ENCODE measurements at regions not wholly inside any gene's neighbourhood (a gene's known extent, or its start where the extent isn't known, plus 50 kb on each side); places are given as distances from the start of the nearest gene placed in this dataset.

- H3K9ac ChIP-seq (ENCODE audit: low read length) = no peak overlapping the region
- no peaks in the 10 kb centered on the region for H3K36me3 ChIP-seq (ENCODE audit: low read depth, low read length)
- no peak for TF ChIP-seq EZH2phosphoT487 (IDR thresholded peaks at IDR 0.05; ENCODE audit: borderline replicate concordance, low read length)
- no peak for TF ChIP-seq EZH2 (IDR thresholded peaks at IDR 0.05; ENCODE audit: low read length, unreplicated experiment)
- H4K20me1 ChIP-seq (ENCODE audit: low read length) = no peaks in the 10 kb centered on the region
- no peaks in the 10 kb centered on the region for H3F3A ChIP-seq (ENCODE audit: low read length, unreplicated experiment)
- no peak overlapping the region for H3K27ac ChIP-seq (ENCODE audit: low read length)
- H3K4me2 ChIP-seq (ENCODE audit: low read length) = no peak overlapping the region
- no peaks in the 10 kb centered on the region for H3K9me2 ChIP-seq (replicated peaks; ENCODE audit: low read length)
- POLR2A ChIA-PET (ENCODE audit: unreplicated experiment) = no interaction called here
- H3K79me2 ChIP-seq (ENCODE audit: low read length) = no peaks in the 10 kb centered on the region
- no peak for DNase-seq
- H3K4me1 ChIP-seq (ENCODE audit: insufficient read depth, low read length) = no peaks in the 10 kb centered on the region
- CTCF ChIA-PET = no interaction called here
- H2AFZ ChIP-seq (ENCODE audit: low read length) = no peak overlapping the region
- H3K27me3 ChIP-seq (ENCODE audit: low read length) = no peaks in the 10 kb centered on the region; the same call in 1 of the 2 replicates
- intact Hi-C loops (cut with micrococcal nuclease) = no loop called here
- BruUV-seq (replicated peaks) = no TSS peak
- no peaks in the 10 kb centered on the region for H3K9me3 ChIP-seq (ENCODE audit: low read length)
- no peak overlapping the region for H3K4me3 ChIP-seq (ENCODE audit: low read length)
- no peak for ATAC-seq
Measured at GRCh38 chr5:39857041-39857440, 432.3 kb upstream of the DAB2 start.

- H3K4me2 ChIP-seq (ENCODE audit: low read length) = no peak overlapping the region
- H2AFZ ChIP-seq (ENCODE audit: low read length) = no peak overlapping the region
- no peaks in the 10 kb centered on the region for H3K79me2 ChIP-seq (ENCODE audit: low read length)
- no peaks in the 10 kb centered on the region for H3K4me1 ChIP-seq (ENCODE audit: insufficient read depth, low read length)
- CTCF ChIA-PET = no interaction called here
- H3K9ac ChIP-seq (ENCODE audit: low read length) = no peak overlapping the region
- H3K4me3 ChIP-seq (ENCODE audit: low read length) = no peak overlapping the region
- DNase-seq (no peak), ATAC-seq (no peak)
- H3K9me2 ChIP-seq (replicated peaks; ENCODE audit: low read length) = no peaks in the 10 kb centered on the region
- no peaks in the 10 kb centered on the region; the same call in 1 of the 2 replicates for H3K27me3 ChIP-seq (ENCODE audit: low read length)
- no peaks in the 10 kb centered on the region for H3F3A ChIP-seq (ENCODE audit: low read length, unreplicated experiment)
- H3K9me3 ChIP-seq (ENCODE audit: low read length) = no peaks in the 10 kb centered on the region
- no peak overlapping the region for H3K27ac ChIP-seq (ENCODE audit: low read length)
- no peaks in the 10 kb centered on the region for H3K36me3 ChIP-seq (ENCODE audit: low read depth, low read length)
- no peaks in the 10 kb centered on the region for H4K20me1 ChIP-seq (ENCODE audit: low read length)
- intact Hi-C loops (cut with micrococcal nuclease) = no loop called here
- no peak for TF ChIP-seq EZH2 (IDR thresholded peaks at IDR 0.05; ENCODE audit: low read length, unreplicated experiment)
- no peak for TF ChIP-seq CTCF (conservative IDR thresholded peaks at IDR 0.05; ENCODE audit: low read depth, low read length)
- TF ChIP-seq EZH2phosphoT487 (IDR thresholded peaks at IDR 0.05; ENCODE audit: borderline replicate concordance, low read length) = no peak
- no TSS peak for BruUV-seq (replicated peaks)
- POLR2A ChIA-PET (ENCODE audit: unreplicated experiment) = no interaction called here
Measured at GRCh38 chr5:39854771-39855410, 430.1 kb upstream of the DAB2 start.

- POLR2A ChIA-PET (ENCODE audit: unreplicated experiment) = no interaction called here
Measured at GRCh38 chr5:39850291-39850690, 425.5 kb upstream of the DAB2 start.

More at GRCh38 chr5:39850291-39850690, 425.5 kb upstream of the DAB2 start:
- no peaks in the 10 kb centered on the region for H3K9me3 ChIP-seq (ENCODE audit: low read length)
- no peaks in the 10 kb centered on the region for H3K36me3 ChIP-seq (ENCODE audit: low read depth, low read length)
- no peak overlapping the region for H3K4me2 ChIP-seq (ENCODE audit: low read length)
- no peaks in the 10 kb centered on the region for H4K20me1 ChIP-seq (ENCODE audit: low read length)
- H3K79me2 ChIP-seq (ENCODE audit: low read length) = no peaks in the 10 kb centered on the region
- no peaks in the 10 kb centered on the region for H3K9me2 ChIP-seq (replicated peaks; ENCODE audit: low read length)
- DNase-seq = no peak
- intact Hi-C loops (cut with micrococcal nuclease) = no loop called here
- no TSS peak for BruUV-seq (replicated peaks)
- CTCF ChIA-PET = no interaction called here
- H3K27ac ChIP-seq (ENCODE audit: low read length) = no peak overlapping the region
- H2AFZ ChIP-seq (ENCODE audit: low read length) = no peak overlapping the region
- no peaks in the 10 kb centered on the region for H3K27me3 ChIP-seq (ENCODE audit: low read length)
- ATAC-seq = no peak
- H3K4me1 ChIP-seq (ENCODE audit: insufficient read depth, low read length) = no peaks in the 10 kb centered on the region
- no peak overlapping the region for H3K9ac ChIP-seq (ENCODE audit: low read length)
- H3K4me3 ChIP-seq (ENCODE audit: low read length) = no peak overlapping the region
- no peaks in the 10 kb centered on the region for H3F3A ChIP-seq (ENCODE audit: low read length, unreplicated experiment)
- no peak for TF ChIP-seq CTCF (conservative IDR thresholded peaks at IDR 0.05; ENCODE audit: low read depth, low read length)
- TF ChIP-seq EZH2phosphoT487 (IDR thresholded peaks at IDR 0.05; ENCODE audit: borderline replicate concordance, low read length) = no peak
- no peak for TF ChIP-seq EZH2 (IDR thresholded peaks at IDR 0.05; ENCODE audit: low read length, unreplicated experiment)
